Skeletal muscle satellite cell (primary cell): ENCODE measurements at regions not wholly inside any gene's neighbourhood (a gene's known extent, or its start where the extent isn't known, plus 50 kb on each side); places are given as distances from the start of the nearest gene placed in this dataset.

Source experiments
- H3K27me3 ChIP-seq: 2 replicates; pipeline ENCODE4 v1.7.0; 2013; ENCODE audit warnings: low read length; ENCODE audit not compliant: control insufficient read depth, insufficient read depth
- H3K36me3 ChIP-seq: 2 replicates; pipeline ENCODE4 v1.7.0; 2013; ENCODE audit warnings: mild to moderate bottlenecking, control low read depth, low read length; ENCODE audit not compliant: insufficient read depth
- H3K4me1 ChIP-seq: 2 replicates; pipeline ENCODE4 v1.7.0; 2013; ENCODE audit warnings: low read length; ENCODE audit not compliant: control insufficient read depth, insufficient read depth
- H3K4me2 ChIP-seq: 2 replicates; pipeline ENCODE4 v1.7.0; 2013; ENCODE audit warnings: mild to moderate bottlenecking, low read length
- H3K4me3 ChIP-seq: 2 replicates; pipeline ENCODE4 v1.7.0; 2013; ENCODE audit warnings: low read length
- H3K9ac ChIP-seq: 2 replicates; pipeline ENCODE4 v1.7.0; 2013; ENCODE audit warnings: mild to moderate bottlenecking, low read depth, low read length, moderate library complexity
- H3K9me3 ChIP-seq: replicated peaks from 2 replicates; pipeline ENCODE4 v1.7.0; 2013; ENCODE audit warnings: mild to moderate bottlenecking, control low read depth, low read length

DNA sequence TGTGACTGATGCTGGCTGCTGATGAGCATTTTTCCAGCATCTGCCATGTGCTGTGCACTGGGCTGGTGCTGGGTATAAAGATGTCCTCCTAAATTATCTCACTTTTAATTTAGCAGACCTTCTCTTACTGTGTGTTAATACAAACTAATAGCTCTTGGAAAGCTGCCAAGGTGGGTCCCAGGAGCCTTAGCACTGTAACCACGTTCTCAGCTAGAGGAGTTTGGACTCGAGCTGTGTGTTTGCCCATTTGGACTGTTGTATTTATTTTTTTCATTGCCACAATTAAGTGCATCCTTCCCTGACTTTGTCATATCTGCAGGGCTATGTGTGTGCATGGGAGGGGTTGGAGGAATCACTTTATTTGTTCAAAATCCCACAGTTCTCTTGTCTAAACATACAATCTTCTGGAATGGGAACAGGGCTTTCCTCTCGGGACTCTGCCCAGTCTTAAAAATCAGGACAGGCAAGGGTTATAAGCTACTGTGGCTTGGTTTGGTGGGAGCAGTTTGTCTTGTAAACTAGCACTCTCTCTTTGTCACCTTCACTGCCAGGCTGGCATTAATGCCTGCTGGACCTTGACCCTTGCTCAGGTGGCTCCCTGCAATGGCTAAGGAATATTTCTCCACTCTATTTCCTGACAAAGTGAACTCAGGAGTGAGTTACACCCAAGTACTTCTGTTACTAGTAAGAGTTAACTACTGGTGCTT, 129.7 kb upstream of the MGAT5 start:
- H3K9ac ChIP-seq: no peak overlapping the region
- no peaks in the 10 kb centered on the region for H3K36me3 ChIP-seq
- H3K27me3 ChIP-seq: no peaks in the 10 kb centered on the region
- H3K4me1 ChIP-seq: peaks cover 9% of the 10 kb centered on the region
- H3K9me3 ChIP-seq: no peaks in the 10 kb centered on the region
- H3K4me2 ChIP-seq: no peak overlapping the region
- no peak overlapping the region for H3K4me3 ChIP-seq

DNA sequence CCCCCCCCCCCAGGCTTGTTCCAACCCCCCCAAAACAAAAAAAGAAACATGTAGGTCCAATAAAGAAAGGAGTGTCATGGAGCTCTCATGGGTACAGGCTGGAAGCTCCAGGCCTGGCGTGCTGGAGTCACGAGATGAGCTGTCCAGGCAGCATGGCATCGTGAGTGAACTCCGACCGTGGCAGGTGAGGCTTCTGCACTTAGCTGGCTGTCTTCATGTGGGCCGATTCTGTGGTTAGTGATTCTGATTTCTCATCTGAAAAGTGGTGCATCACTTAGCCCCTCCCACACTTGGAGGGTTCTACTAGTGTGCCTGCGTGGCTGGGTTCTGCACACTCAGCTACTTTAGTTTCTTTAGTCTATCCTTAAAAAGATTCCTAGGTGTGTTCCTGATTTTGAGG, 126.4 kb upstream of the MGAT5 start:
- H3K36me3 ChIP-seq: no peaks in the 10 kb centered on the region
- H3K9ac ChIP-seq: no peak overlapping the region
- no peaks in the 10 kb centered on the region for H3K9me3 ChIP-seq
- no peaks in the 10 kb centered on the region for H3K27me3 ChIP-seq
- no peak overlapping the region for H3K4me2 ChIP-seq
- H3K4me3 ChIP-seq: no peak overlapping the region
- H3K4me1 ChIP-seq: no peaks in the 10 kb centered on the region

DNA sequence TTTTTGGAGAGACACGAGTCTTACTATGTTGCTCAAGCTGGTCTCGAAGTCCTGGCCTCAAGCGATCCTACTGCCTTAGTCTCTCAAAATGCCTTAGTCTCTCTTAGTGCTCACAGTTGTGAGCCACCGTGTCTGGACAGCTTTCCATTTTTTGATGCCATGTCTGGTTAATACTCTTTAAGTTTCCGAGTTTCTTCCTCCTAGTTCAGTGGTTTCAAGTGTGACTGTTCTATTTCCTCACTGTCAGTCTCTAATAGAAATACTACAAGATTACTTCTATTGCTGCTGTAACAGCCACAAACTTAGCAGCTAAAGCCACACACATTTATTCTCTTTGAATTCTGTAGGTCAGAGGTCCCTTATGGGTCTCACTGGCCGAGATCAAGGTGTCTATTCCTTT, 125.1 kb upstream of the MGAT5 start:
- Histone ChIP-seq H3K9ac (no peak overlapping the region), H3K4me3 (no peak overlapping the region), H3K36me3 (no peaks in the 10 kb centered on the region), H3K4me1 (no peaks in the 10 kb centered on the region), H3K4me2 (no peak overlapping the region), H3K27me3 (no peaks in the 10 kb centered on the region), H3K9me3 (no peaks in the 10 kb centered on the region)

DNA sequence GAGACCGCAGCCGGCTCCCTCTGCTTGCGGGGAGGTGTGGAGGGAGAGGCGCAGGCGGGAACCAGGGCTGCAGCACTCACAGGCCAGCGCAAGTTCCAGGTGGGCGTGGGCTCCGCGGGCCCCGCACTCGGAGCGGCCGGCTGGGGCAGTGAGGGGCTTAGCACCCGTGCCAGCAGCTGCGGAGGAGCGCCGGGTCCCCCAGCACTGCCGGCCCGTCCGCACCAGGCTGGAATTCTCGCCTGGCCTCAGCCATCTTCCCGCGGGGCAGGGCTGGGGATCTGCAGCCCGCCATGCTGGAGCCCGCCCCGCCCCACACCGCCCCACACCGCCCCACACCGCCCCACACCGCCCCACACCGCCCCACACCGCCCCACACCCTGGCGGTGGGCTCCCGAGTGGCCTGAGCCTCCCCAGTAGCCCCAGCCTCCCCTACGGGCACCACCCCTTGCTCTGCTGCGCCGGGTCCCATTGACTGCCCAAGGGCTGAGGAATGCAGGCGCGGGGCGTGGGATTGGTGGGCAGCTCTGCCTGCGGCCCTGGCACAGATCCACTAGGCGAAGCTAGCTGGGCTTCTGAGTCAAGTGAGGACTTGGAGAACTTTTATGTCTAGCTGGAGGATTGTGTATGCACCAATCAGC, 123.9 kb upstream of the MGAT5 start:
- Histone ChIP-seq H3K4me1 (no peaks in the 10 kb centered on the region), H3K36me3 (no peaks in the 10 kb centered on the region), H3K4me3 (no peak overlapping the region), H3K4me2 (no peak overlapping the region), H3K9me3 (no peaks in the 10 kb centered on the region), H3K9ac (no peak overlapping the region), H3K27me3 (no peaks in the 10 kb centered on the region)

DNA sequence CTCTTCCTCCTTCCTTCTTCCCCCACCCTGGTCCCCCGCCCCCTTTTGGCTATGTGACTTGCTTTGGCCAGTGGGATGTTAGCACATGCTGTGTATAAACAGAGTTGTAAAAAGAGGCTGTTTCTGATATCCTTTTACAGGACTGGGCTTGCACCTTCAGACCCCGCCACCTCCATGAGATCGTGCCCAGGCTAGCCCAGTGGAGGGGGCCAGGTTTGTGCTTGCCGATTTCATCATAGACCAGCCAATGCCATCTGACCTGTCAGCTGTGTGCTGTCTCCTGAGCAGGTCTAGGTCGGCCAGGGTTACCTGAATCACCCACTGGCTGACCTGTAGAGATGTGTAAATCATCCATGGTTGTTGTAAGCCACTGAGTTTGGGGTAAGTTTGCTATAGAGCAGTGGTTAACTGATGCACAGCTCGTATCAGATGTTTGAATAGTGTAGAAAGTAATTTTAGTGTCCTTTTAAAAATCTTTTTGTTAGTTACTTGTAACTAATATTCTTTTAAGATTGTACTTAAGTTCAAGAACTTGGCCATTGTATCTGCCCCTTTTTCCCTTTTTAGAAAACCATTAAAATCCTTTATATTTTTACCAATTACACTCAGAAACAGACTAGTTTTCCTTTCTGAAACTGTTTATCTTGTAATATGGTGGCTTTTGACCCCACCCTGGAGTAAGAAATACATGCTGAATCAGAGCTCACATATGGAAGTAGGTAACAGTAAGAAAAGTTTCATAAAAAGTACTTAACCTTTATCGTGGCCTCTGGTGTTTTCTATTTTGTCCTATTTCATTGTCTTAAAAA, 122.0 kb upstream of the MGAT5 start:
- Histone ChIP-seq H3K4me1 (peaks cover 4% of the 10 kb centered on the region), H3K4me3 (no peak overlapping the region), H3K27me3 (no peaks in the 10 kb centered on the region), H3K36me3 (no peaks in the 10 kb centered on the region), H3K9me3 (no peaks in the 10 kb centered on the region), H3K9ac (no peak overlapping the region), H3K4me2 (no peak overlapping the region)

DNA sequence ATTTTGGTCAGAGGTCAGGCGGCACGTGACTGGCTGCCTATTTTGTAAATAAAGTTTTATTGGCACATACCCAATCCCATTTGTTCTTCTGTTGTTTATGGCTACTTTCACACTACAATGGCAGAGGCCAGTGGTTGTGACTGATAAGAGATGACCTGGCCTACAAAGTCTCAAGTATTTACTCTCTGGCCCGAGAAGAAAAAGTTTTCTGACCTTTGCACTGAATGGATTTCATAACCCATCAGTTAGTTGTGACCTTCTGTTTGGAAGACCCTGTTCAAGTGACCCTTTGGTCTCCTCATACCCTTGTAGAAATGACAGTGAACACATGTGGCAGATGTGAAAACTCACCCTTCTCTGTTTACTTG, 121.4 kb upstream of the MGAT5 start:
- Histone ChIP-seq H3K36me3 (no peaks in the 10 kb centered on the region), H3K9me3 (no peaks in the 10 kb centered on the region), H3K4me2 (no peak overlapping the region), H3K4me1 (peaks cover 10% of the 10 kb centered on the region), H3K9ac (no peak overlapping the region), H3K27me3 (no peaks in the 10 kb centered on the region), H3K4me3 (no peak overlapping the region)

DNA sequence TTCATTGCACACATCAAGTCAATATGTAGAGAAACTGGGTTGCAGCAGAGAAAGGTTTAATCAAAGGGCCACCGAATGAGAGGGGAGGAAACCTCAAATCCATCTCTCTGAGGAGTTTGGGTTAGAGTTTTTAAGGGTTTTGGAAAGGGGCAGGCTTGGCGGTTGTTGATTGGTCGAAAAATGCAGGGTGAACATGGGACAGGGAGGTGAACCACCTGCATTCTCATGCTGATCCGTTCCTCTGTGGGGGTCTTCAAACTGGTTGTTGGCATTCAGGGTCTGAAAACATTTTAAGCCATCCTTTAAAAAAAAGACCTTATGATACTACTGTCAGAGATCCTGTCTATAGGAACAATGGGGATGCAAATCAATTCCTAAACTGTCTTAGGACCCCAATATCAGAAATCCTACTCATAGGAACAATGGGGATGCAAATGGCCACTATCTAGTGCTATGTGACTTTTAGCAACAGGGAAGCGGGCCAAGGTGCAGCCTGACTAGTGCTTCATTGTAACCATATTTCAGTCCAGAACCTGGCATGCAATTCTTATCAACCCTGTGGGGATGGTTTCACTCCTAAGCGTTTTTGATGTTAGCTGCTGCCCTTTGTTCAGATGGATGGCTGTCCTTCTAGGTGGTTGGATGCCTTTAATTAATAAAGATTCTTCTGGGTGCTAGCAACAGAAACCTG, 120.1 kb upstream of the MGAT5 start:
- Histone ChIP-seq H3K4me2 (no peak overlapping the region), H3K4me1 (peaks cover 23% of the 10 kb centered on the region), H3K36me3 (no peaks in the 10 kb centered on the region), H3K27me3 (no peaks in the 10 kb centered on the region), H3K9ac (no peak overlapping the region), H3K9me3 (no peaks in the 10 kb centered on the region), H3K4me3 (no peak overlapping the region)

DNA sequence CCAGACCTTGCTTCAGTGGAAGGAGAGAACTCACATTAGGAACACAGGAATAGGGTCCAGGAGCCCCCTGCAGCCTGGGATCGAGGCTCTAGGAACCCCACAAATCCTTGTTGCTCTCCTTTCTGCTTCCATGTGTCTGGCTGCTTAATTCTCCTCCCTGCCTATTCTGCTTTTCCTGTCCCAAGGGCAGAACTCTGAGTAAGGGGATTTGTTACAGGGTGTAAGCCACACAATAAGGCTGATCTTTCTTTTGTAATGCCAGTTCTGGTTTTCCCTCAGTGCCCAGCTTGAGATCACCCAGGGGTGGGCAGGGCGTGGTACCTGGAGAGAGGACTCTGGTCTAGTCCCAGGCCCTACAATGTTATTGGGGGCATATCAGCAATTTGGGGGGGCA, 119.6 kb upstream of the MGAT5 start:
- Histone ChIP-seq H3K4me3 (no peak overlapping the region), H3K27me3 (no peaks in the 10 kb centered on the region), H3K4me1 (peaks cover 23% of the 10 kb centered on the region), H3K9me3 (no peaks in the 10 kb centered on the region), H3K4me2 (no peak overlapping the region), H3K36me3 (no peaks in the 10 kb centered on the region), H3K9ac (no peak overlapping the region)

DNA sequence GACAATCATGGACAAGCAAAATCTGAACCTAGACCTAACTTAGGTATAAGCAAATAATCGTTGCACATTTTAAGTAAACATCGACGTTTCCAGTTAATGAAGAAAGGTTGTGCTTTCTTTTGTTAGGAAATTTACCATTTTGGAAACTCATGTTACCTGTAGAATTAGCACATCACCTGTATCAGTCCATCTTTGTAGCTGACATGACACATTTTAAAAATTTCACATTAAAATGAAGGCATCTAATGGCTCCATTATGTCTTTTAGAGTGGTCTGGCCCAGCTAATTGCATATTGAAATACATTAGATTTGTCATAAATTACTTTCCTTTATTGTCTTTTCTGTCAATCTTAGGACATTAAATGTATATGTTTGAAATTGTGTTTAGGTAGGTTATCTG, 119.0 kb upstream of the MGAT5 start:
- Histone ChIP-seq H3K4me3 (no peak overlapping the region), H3K9ac (no peak overlapping the region), H3K4me1 (peaks cover 25% of the 10 kb centered on the region), H3K4me2 (no peak overlapping the region), H3K9me3 (no peaks in the 10 kb centered on the region), H3K36me3 (no peaks in the 10 kb centered on the region), H3K27me3 (no peaks in the 10 kb centered on the region)

DNA sequence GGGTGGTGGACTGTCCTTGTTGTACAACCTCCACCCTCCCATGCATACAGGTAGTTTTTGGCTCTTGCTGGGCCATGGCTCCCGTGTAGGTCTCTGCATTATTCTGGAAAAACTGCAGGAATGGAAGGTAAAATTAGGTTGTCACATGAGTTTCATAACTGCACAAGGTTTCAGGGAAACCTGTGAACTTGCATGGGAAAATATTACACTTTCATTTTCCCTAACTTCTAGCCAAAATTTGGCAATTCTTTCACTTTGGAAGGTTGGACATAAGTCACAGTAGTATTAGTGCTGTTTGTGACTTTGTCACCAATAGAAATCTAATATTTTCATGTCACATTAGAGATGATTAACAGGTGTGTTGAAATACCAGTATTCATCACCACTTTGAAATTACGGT, 118.1 kb upstream of the MGAT5 start:
- Histone ChIP-seq H3K9me3 (no peaks in the 10 kb centered on the region), H3K4me3 (no peak overlapping the region), H3K4me2 (no peak overlapping the region), H3K27me3 (no peaks in the 10 kb centered on the region), H3K9ac (no peak overlapping the region), H3K36me3 (no peaks in the 10 kb centered on the region), H3K4me1 (peaks cover 34% of the 10 kb centered on the region)

DNA sequence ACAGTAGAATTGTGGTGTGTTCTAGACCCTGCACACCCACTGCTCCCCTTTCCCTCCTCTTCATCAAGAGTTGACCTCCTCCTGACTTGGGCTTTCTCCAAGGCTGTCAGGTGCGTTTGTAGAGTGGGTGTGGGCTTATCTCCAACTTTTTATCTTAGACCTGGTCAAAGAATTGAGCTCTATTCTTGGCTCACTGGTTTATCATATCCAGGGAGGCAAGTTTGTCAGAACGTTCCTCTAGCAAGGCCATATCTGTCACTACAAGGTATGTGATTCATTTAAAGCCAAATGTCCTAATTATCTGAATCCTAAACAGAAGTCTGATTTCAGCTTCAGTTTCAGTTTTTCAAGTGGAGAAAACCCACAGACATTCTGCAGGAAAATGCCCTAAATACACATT, 117.1 kb upstream of the MGAT5 start:
- no peaks in the 10 kb centered on the region for H3K36me3 ChIP-seq
- peak overlapping the region; percentile 17 for H3K4me3 ChIP-seq
- H3K27me3 ChIP-seq: no peaks in the 10 kb centered on the region
- H3K4me1 ChIP-seq: peaks cover 34% of the 10 kb centered on the region
- H3K4me2 ChIP-seq: peak overlapping the region; percentile 78
- H3K9ac ChIP-seq: no peak overlapping the region
- no peaks in the 10 kb centered on the region for H3K9me3 ChIP-seq
